Pancreas (tissue), 10 donors: ENCODE measurements at regions not wholly inside any gene's neighbourhood (a gene's known extent, or its start where the extent isn't known, plus 50 kb on each side); places are given as distances from the start of the nearest gene placed in this dataset.

Experiments
- ATAC-seq, 4 donors: fragments of 200-7000 bp; cut with Tn5 transposase; one replicate each; pipeline versions ENCODE4 v1.8.0 to v1.9.1; 2020; ENCODE audit warnings: mild to moderate bottlenecking in 4 of 4, moderate library complexity in 4 of 4
- DNase-seq, 6 donors: peaks; one replicate each; pipeline ENCODE4 v3.0.0-alpha.2; 2020
- FAIRE-seq: peaks from 2 replicates; lab custom pipeline; 2012; peaks lifted over from hg19 to GRCh38; lab: Jason Lieb, UNC
- H3K27ac ChIP-seq, 4 donors: fragments of 200-600 bp; sonication (generic); 1 replicate in 3 of 4; 2 replicates in 1 of 4; pipeline versions ENCODE4 v1.5.0 to v1.8.0; 2020
- H3K27me3 ChIP-seq, 4 donors: fragments of 200-600 bp; one replicate each; pipeline ENCODE4 v1.8.0; 2021
- H3K36me3 ChIP-seq, 3 donors: fragments of 200-600 bp; sonication (generic) in 1 of 3; one replicate each; pipeline versions ENCODE4 v1.5.0 to v1.8.0; 2020 to 2021
- H3K4me1 ChIP-seq, 3 donors: fragments of 200-600 bp; one replicate each; pipeline ENCODE4 v1.8.0; 2021
- H3K4me3 ChIP-seq, 4 donors: fragments of 200-600 bp; sonication (generic) in 2 of 4; one replicate each; pipeline versions ENCODE4 v1.5.0 to v1.8.0; 2020 to 2021
- H3K9me3 ChIP-seq, 4 donors: fragments of 200-600 bp; one replicate each; pipeline ENCODE4 v1.8.0; 2021
- WGBS, 2 donors: extraction: QIAGEN DNeasy Blood & Tissue Kit; methylation state at CpG; one replicate each; pipeline ENCODE4 v1.1.7; 2013; 5-methylcytosine and 5-hydroxymethylcytosine counted together
- intact Hi-C, 3 donors: fragments of 100-400 bp; cut with DNase I; formaldehyde crosslinking; loops; one replicate each; pipeline versions ENCODE4 v1.11.1 to v1.14.2; 2022
- TF ChIP-seq, protein P1 (sequence below), 4 donors: fragments of 200-600 bp; sonication (generic) in 3 of 4; IDR thresholded peaks; one replicate each; pipeline versions ENCODE4 v1.5.0 to v1.8.0; 2021; ENCODE audit warnings: antibody characterized with exemption in 4 of 4
- donor health status: healthy with polysubstance abuse.
- donor health status: DM: no; HTN: no; CAD: no; lungs with moderate emphysema.
- donor health status: DM: no; HTN: no; CAD: no.
- donor health status: control.
- donor health status: control.
- donor health status: Bipolar disorder and iron deficiency.
- donor health status: DM: yes; HTN: yes; CAD: no.
- donor health status: DM: no; HTN: no; CAD: no.
- donor health status: DM: no; HTN: no; CAD: no.
- donor health status: DM: yes; HTN: yes; CAD: no.

DNA sequence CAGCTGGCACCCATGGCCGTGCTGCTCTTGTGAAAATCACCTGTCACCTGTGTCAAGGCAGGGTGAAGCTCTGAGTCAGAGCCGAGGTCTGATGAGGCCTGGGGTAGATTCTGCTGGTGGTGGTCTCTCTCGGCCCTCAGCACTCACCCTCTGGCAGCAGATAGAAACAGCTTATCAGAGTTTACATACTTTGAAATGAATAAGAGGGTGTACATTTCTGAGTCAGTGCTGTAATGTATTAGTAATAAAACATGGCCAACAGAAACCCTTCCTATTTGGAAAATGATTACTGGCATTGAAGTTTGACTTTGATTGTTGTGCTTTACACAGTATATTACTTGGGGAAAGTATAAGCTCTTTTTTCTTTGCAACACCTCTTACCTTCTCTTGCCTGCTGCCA lies 228.8 kb downstream of the SNX10 start:
- intact Hi-C loops: no loop called here
- WGBS, 2 donors: 82 to 84% methylated on average over 3 of the region's 3 CpGs
- FAIRE-seq (no peak), DNase-seq (no peak), ATAC-seq (no peak)
- no peaks in the 10 kb centered on the region for H3K9me3 ChIP-seq
- no peaks in the 10 kb centered on the region for H3K27me3 ChIP-seq
- no peak overlapping the region for H3K4me3 ChIP-seq
- TF ChIP-seq, protein P1, sequence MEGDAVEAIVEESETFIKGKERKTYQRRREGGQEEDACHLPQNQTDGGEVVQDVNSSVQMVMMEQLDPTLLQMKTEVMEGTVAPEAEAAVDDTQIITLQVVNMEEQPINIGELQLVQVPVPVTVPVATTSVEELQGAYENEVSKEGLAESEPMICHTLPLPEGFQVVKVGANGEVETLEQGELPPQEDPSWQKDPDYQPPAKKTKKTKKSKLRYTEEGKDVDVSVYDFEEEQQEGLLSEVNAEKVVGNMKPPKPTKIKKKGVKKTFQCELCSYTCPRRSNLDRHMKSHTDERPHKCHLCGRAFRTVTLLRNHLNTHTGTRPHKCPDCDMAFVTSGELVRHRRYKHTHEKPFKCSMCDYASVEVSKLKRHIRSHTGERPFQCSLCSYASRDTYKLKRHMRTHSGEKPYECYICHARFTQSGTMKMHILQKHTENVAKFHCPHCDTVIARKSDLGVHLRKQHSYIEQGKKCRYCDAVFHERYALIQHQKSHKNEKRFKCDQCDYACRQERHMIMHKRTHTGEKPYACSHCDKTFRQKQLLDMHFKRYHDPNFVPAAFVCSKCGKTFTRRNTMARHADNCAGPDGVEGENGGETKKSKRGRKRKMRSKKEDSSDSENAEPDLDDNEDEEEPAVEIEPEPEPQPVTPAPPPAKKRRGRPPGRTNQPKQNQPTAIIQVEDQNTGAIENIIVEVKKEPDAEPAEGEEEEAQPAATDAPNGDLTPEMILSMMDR (IDR thresholded peaks at IDR 0.05): no peak
- no peaks in the 10 kb centered on the region for H3K36me3 ChIP-seq
- no peak overlapping the region for H3K27ac ChIP-seq
- no peaks in the 10 kb centered on the region for H3K4me1 ChIP-seq

DNA sequence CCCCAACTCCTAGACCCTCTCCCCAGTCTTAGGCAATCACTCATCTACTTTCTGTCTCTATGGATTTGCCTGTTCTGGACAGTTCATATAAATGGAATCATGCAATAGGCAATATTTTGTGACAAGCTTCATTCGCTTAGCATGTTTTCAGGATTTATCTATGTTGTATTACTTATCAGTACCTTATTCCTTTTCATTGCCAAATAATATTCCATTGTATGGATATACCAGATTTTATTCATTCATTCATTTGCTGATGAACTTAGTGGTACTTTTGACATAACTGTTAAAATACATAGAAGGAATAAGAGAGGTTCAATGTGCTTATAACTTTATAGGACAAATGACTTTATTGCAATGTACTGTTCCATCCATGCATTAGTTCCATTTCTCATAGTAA lies 231.0 kb downstream of the SNX10 start:
- no peak overlapping the region for H3K4me3 ChIP-seq
- intact Hi-C loops: no loop called here
- DNase-seq: no peak
- no peaks in the 10 kb centered on the region for H3K36me3 ChIP-seq
- no peak for ATAC-seq
- no peaks in the 10 kb centered on the region for H3K9me3 ChIP-seq
- WGBS, 2 donors: 93 to 100% methylated on average over 1 of the region's 1 CpG
- no peak for FAIRE-seq
- H3K4me1 ChIP-seq: no peaks in the 10 kb centered on the region
- TF ChIP-seq, protein P1 (IDR thresholded peaks at IDR 0.05): no peak
- no peak overlapping the region for H3K27ac ChIP-seq
- H3K27me3 ChIP-seq: no peaks in the 10 kb centered on the region

DNA sequence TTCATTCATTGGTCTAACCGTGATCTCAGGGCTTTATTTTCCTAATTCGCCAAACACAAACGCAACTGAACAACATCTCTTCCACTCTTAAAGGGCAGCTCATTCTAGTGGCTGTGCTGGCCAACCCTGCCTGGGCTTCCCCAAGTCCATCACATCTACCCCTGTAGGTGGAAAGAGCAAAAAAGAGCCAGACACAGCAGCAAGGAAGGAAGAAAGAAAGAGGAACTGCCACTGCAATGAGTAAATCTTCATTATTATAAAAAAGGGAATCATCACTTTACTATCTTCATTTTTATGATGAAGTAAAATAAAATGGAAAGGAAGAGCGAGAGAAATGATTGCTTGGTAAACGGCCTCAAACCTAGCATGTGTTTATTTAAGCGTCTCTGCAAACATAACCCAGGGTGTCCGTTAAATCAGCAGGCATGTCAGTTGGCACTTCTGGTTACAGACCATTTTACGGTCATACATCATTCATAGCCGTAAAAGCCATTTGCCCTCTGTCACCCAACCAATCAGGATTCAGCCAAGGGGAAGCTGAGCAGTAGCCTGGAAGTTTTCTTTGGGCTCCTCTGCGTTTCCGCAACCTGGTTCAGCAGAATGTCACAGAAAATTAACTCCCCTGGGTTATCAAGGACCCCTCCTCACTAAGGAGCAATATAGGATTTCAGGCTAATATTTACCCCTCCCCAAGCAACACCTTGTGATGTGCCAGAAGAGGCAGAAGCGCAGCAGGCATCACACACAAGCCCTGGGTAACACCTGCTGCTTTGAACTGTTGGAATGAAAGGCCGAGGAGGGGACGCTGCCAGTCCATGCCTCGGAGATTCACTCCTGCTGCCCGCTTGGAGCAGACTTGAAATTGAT lies 234.0 kb downstream of the SNX10 start:
- TF ChIP-seq, protein P1 (IDR thresholded peaks at IDR 0.05): no peak

DNA sequence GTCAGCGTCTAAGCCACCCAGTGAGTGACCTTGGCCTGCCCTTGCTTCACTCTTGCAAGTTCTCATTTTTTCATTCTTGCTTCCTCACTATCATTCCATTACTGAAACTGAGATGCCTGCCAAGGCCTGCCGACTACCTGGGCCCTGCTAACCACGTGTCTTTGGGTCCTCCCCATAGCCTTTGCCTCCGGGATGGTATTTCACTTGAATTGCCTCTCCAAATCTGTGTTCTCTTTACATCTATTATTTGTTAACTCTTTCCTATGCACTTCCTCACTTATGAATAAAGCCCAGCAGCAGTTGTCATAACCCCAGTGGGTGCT lies 234.6 kb downstream of the SNX10 start:
- H3K9me3 ChIP-seq: no peaks in the 10 kb centered on the region
- 52 to 53% methylated on average over 4 of the region's 4 CpGs for WGBS, 2 donors
- H3K4me1 ChIP-seq: no peaks in the 10 kb centered on the region
- H3K27ac ChIP-seq: no peak overlapping the region
- H3K27me3 ChIP-seq: no peaks in the 10 kb centered on the region
- no peaks in the 10 kb centered on the region for H3K36me3 ChIP-seq
- H3K4me3 ChIP-seq: no peak overlapping the region
- TF ChIP-seq, protein P1 (IDR thresholded peaks at IDR 0.05): no peak
- no peak for FAIRE-seq
- ATAC-seq: no peak
- DNase-seq: no peak
- intact Hi-C loops: no loop called here

More for the DNA sequence above, 234.0 kb downstream of the SNX10 start:
- Histone ChIP-seq H3K4me1 (no peaks in the 10 kb centered on the region), H3K27ac (no peak overlapping the region), H3K4me3 (no peak overlapping the region), H3K9me3 (no peaks in the 10 kb centered on the region), H3K36me3 (no peaks in the 10 kb centered on the region), H3K27me3 (no peaks in the 10 kb centered on the region)
- DNase-seq (no peak), FAIRE-seq (no peak), ATAC-seq (peak in 3 of 4 donors; percentile 22 to 78 (median 57))
- 81 to 82% methylated on average over 16 of the region's 16 CpGs for WGBS, 2 donors
- intact Hi-C loops: no loop called here

DNA sequence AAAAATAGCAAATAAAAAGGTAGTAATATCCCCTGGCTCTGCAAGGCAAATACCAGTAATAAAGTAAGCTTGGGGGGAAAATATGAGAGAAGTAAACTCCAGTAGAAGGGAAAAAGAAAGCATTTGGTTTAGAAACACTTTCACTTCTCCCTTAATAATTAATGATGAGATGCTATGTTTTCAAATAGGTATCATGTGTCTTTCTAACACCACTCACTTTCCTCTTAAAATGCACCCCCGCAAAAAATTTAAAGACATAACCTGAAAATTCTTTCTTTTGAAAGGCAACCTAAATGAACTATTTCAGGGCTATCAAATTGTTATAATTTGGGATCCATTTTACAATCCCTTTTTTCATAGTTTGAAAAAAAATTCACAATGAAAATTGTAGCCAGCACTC lies 240.3 kb downstream of the SNX10 start:
- Histone ChIP-seq H3K36me3 (no peaks in the 10 kb centered on the region), H3K4me3 (no peak overlapping the region), H3K9me3 (no peaks in the 10 kb centered on the region), H3K27me3 (no peaks in the 10 kb centered on the region), H3K4me1 (no peaks in the 10 kb centered on the region), H3K27ac (no peak overlapping the region)
- FAIRE-seq (no peak), DNase-seq (no peak), ATAC-seq (no peak)
- WGBS, 2 donors: 63 to 65% methylated on average over 1 of the region's 1 CpG
- TF ChIP-seq, protein P1 (IDR thresholded peaks at IDR 0.05): no peak
- intact Hi-C loops: no loop called here
